ENCODE measurements at regions not wholly inside any gene's neighbourhood (a gene's known extent, or its start where the extent isn't known, plus 50 kb on each side); places are given as distances from the start of the nearest gene placed in this dataset.
A peak's percentile ranks its signal among the peaks of the same experiment; 100 is the strongest.

DNA sequence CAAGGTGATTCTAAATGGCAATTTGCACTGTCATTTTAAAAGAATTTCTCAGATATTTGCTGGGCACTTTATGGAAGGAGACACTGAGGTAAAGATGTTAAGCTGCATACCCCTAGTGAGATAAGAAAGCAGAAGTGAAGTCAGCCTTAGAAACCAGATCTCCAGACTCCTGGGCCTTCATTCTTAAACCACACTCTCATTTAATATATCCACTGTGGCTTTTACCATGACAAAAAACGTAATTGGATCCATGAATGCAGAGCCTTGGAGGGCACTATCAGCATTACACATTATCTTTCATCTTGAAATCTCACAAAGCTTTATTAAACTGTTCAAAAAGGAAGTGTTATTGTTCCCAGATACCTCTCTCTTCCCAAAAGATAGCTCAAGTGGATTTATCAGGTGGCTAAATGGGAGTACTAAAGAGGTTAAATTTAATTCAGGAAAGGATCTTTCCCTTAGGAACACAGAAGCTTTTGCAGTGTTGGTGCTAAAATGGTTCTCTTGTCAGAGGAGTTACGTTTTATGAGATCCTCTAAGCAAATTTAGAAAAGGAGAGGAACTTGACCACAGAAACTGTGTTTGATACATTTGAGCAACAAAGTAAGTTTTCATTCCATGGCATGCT, 1060.4 kb downstream of the EFNB2 start:
- DNase-seq = no peak

DNA sequence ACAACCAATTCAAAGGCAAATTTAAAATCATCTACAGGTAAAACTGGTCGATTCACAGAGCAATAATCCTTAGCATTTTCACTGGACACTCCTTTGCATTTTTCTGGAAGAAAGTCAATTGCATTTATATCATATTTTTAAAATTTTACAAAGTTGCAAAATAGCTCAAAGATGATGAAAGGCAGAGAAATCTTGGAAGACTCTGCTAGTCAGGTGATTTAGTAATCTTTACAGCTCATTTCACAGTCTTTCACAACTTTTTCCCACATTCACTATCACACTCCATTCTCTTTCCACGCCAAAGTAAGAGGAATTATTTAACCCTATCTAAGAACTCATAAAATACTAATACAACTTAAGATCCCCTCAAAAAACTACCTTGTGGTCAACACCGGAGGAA, 1063.8 kb downstream of the EFNB2 start:
- no peak for DNase-seq

DNA sequence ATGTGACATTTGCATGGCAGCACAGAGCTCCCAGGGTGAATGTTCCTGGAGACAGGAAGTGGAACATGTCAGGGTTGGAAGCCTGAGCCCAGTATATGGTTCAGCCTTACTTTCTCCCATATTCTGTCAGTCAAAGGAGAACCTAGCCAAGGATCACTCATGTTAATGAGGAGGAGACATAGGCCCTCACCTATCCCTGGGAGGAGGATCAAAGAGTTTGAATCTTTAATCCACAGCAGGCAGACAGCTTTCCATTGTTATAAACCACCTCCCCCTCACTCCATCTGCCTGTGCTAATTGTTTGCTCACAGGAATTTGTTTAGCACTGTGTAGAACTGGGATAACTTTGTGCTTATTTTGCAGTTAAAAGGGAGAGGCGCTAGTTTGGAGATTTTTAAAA, 1069.1 kb downstream of the EFNB2 start:
- DNase-seq = no peak

DNA sequence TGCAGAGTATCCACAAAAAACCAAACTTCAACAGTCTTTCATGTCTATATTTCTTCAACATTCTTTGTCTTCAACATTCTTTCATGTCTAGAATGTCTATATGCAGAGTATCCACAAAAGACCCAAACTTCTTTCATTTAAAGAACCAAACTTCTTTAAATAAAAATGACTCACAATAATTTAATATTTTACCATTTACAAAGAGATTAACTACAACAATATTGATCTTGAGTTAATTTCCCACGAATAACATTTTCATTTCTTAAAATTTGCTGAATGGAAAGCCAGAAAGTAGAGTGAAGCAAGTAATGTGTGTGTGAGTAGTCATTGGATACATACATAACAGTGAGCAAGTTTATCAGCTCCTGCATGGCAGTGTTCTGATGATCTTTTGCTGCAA, 1069.7 kb downstream of the EFNB2 start, which contains the start of gene DAOA:
Gene DAOA, plus strand, starts transcription at position 301 of the 400 bp plus-strand sequence.
- DNase-seq = no peak

DNA sequence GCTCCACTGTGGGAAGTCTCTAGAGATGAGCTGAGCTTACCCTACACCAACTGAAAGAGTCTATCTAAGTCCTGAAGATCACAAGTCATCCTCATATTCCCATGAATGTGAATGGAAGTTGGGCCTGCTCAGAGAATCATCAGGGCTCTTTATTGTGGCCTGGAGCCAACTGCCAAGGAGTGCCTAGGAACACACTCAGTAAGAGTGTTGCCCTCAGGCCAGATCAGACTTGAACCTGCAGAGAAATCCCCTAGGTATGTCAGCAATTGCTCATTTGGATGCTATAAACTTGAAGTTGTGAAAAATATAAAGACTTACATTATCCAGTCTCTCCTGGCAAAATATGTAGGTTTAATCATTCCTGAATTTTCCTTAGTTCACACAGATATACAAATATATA, 1070.2 kb downstream of the EFNB2 start:
- no peak for DNase-seq

DNA sequence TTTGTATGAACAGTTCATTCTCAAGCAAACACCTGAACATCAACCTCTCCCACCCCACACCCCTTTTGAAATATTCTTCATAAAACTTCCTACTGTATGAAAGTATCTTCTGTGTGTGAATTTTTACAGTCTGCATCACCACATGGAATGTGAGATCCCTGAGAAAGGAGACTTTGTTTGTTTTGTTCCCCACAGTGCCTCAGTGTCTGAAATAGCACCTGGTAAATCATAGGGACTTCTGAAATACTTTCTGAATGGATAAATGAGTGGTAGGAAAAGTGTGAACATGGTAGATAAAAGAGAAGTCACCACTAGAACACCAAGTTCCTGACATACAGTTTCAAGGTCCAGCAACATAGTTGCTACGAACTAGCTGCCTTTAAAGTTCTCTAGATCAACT, 1071.2 kb downstream of the EFNB2 start:
- no peak for DNase-seq

DNA sequence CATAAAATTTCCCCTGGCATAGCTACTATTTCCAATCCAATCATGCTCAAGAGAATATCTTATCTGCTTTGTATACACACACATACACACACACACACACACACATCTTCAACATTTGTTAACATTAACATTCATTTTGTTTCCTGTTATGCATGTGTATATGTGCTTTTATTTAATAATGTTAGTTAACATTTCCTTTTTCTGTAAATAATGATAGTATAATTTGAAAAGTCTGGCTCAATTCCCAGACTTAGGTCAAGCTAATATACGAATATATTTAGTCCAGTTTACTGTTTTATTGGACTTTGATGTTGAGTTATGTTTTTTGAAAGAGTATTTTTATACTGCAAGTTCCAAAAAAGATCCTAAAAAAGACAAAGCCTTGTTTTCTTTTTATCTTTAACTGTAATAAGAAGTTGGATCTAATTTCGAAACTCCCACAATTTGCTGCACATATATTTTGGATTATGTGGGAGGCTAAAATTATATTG, 1072.4 kb downstream of the EFNB2 start:
- no peak for DNase-seq

DNA sequence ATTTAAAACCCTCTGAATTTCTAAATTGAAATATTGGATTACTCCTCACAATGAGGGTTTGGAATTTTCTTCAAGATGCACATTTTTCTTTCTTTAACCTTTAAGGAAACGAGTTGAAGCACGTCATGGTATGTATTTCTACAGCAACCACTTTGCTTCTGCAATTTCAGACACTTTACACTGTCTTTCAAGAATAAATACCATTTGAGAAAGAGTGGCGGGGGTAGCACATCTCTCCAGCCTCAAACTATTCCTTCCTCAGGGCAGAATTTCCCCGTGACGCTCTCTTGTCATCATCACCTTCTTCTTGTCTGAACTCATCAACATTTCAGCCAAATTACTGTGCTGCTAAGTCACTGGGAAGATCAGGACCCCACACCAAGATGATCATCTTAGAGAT, 1073.4 kb downstream of the EFNB2 start:
- no peak for DNase-seq

DNA sequence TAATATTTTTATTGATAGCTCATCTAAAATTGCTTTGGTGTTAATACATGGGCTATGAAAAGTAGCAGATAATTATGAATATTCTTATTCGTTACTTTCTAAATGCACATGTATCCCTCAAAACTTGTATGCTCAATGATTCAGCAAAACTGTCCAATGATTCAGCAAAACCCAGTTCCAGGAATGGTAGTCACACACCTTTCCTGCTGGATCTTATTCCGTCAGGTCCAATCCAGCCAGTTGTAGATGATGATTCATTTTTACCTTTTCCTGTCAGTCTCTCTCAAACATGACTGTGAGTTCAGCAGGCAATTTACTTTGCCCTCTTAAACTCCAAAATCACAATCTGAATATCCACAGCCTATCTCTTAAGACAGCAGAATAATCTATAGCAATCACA, 1082.6 kb downstream of the EFNB2 start:
- DNase-seq = no peak

DNA sequence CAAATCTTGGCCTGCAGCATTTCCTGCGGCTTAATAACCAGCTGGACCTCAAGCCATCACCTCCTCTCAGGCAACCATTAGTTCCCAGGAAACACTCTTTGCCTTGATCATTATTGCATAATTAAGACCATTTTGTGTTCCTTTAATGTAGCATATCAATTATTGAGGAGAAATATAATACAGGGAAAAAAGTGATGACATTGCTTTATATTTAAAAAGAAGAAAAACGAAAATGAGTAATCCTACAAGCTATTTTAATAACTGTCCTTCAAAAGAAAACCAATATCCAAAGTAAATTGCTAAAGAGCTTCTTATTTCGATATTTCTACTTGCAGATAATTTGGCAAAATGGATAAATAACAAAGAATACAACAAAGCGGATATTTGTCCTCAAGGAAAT, 1084.7 kb downstream of the EFNB2 start:
- no peak for DNase-seq

DNA sequence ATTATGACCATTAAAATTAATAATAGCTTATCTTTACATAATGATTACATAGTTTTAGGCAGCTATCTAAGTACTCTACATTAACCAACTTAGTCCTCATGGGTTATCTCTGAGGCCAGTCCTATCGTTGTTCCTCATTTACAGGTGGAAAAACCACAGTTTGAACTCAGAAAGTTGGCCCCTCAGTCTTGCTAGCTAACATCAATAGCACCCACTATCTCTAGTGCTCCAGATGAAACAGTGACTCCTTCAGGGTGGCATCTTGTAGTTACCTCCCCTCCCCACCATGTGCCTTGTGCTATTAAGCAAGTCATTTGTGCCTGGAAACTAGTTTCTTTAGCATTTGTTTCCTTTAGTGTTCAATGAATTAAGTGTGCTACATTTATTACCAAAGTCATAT, 1086.7 kb downstream of the EFNB2 start:
- DNase-seq = no peak

DNA sequence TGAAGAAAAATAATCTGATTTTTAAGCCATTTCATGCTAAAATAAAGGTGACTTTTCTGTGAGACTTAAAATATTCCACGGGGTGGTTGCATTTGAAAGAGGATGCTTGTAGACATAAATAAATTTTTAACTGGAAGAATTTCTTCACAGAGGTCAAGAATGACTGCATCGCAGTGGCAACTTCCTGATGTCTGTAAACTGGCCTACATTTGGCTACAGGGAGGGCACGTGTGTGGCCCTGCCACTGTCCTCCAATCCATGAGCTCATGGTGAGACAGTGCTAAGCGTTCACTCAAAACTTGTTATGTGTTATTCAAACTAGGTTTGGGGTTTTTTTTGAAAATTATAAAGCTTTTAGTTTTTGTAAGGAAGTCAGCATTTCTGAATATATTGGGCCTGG, 1089.3 kb downstream of the EFNB2 start:
- DNase-seq = no peak

DNA sequence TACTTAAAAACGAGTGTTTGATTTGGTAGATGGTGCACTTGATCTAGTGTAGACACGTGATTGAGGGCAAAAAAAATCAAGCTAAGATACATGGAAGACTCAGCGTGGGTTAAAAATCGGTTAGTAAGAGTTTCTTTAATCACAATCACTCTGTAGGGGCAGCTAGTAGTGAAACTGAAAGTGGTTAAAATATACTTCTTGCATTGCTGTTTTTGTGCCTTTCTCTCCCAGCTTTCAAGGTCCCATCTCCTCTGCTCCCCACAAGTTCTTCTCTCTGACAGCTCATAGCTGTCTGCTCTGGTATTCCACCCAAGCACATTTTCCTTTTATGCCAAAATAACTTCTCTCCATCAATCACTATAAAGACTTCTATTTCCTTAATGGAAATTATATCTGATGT, 1089.7 kb downstream of the EFNB2 start:
- DNase-seq = no peak

DNA sequence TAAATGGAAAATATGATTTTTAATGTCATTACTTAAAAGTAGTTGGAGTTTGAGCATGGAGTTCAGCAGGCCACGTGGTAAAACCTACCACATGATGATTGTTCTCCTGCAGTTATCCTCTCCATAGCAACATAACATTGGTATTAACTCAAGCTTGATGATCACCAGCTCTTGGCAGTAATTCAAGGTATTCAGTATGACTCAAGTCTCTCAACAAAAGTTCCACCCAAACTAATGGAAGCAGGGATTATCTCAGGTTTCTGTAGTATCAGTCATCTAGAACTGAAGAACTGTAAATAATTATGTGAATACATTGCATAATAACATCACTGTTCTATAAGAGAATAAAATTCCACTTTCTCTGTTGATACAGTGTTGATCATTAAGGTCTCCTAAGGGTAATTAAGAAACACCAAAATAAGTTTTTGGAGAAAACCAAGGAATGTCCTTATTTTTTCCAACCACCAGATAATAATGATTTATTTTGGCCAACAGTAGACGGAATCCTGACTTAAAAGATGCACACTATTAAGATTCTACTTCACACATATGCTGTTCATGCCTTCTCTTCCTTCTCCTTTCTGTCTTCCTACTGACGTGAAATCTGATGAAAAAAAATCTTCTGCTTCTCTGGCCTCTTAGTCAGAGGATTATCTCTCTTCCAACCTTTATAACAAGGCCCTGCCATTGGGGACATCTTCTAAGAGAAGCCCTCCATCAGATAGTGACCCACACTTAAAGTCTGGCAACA, 1092.3 kb downstream of the EFNB2 start:
- DNase-seq = peak; percentile 74

DNA sequence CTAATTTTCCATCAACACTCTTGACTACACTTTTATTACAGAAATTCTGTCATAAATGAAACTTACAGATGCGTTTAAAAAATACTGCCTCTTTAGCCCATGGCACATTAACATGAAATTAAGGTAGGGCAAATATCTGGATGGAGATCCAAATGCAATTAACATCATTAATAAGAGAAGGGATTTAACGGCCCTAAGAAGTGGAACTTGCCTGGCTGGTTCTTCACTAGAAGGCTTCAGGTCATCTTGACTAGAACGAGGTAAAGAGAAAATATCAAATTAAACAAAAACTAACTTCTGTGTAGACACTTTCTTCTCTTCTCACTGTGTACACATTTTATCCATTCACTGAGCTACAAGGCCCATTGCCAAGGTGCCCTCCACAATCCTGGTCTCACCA, 1093.4 kb downstream of the EFNB2 start:
- no peak for DNase-seq

DNA sequence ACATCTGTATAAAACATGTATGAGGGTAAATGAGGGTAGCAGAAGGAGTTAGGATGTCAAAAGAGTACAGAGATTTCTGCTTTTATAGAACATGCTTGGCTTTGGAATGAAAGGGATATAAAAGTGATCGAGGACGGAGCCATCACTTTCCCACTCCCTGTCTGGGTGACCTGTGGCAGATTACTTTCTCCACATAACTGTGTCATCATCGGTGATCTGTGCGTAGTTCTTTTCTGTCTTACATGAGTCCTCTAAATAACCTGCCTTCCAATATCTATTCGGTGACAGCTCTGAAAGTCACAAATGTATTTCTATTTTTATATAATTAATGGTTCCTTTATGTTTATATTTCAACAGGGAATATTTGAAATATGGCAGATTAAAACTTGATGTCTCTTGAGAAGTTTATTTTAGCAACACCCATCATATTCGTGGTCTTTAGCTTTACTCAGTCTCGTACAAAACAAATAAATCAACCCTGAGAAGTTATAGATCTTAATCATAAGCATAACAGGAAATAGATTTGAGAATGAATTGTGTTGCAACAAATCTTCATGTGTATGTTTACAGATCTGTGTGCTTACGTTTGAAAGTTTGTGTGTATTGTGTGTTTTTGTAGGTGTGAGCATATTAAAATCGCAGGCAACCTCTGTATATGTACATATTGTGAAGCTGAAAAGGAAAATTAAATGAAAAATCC, 1094.3 kb downstream of the EFNB2 start:
- DNase-seq = no peak

DNA sequence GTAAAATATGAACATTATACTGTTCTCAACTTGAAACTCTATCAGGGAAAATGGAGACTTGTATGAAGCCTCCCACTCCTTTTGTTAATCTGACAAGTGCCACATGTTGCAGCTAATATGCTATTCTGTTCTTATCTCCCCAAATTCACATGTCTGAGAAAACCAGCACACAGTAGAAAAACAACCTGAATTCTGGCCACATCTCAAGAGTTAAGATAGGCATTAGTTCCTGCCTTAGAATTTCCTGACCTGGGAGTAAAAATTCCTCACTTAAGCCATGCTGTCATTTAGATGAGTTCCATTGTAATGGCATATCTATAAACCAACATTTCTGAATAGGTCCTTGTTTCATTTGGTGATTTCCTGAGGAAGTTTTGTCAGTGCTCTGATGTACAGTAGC, 1098.5 kb downstream of the EFNB2 start:
- no peak for DNase-seq

DNA sequence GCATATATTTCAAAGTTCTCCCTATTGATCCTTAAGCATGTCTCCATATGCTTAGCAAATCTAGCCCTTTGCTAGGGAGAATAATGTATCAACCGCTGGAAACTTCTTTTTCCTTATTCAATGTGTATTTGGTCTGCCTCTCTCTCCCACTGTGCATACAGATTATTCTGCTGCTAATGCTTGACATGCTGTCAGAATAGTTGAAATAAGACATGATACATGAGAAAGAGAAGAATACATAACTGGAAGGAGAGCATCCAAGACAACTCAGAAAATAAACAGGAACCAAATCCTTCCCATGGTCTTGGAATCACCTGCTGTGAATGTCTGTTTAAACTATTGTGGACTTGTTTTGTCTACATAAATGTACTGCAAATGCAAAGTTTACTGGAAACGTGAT, 1103.0 kb downstream of the EFNB2 start:
- DNase-seq = no peak

DNA sequence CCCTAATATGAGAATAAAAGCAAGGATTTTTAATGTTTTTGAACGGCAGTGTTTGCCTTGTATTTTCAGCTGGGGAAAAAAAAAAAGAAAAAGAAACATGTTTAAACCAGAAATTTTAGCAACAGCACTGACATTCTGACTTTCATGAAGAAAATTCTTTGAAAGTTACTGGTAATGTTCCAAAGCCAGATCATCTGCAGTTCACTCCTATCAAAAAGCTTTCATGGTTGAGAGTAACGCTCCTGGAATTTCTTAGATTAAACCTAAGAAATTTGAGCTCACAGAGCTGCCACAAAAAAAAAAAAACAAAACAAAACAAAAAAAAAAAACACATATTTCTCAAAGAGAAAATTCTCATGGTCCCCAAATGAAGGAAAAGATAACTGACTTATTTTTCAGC, 1106.7 kb downstream of the EFNB2 start:
- no peak for DNase-seq

DNA sequence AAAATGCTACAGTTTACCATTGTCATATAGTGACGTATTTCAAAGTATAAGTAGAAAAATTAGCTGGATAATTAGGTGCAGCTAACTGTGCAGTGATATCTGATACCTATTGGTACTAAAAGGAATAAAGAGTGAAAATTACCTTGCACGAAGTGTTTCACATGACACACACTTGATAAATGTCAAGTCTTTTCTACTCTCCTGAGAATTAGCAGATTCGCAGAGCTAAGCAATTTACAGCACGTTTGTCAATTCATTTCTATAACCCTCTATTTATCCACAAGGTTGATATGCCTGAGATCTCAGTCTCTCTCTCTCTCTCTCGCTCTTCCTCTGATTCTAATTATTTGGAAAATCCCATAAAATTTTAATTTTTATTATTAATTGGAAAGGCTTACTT, 1109.0 kb downstream of the EFNB2 start:
- no peak for DNase-seq

DNA sequence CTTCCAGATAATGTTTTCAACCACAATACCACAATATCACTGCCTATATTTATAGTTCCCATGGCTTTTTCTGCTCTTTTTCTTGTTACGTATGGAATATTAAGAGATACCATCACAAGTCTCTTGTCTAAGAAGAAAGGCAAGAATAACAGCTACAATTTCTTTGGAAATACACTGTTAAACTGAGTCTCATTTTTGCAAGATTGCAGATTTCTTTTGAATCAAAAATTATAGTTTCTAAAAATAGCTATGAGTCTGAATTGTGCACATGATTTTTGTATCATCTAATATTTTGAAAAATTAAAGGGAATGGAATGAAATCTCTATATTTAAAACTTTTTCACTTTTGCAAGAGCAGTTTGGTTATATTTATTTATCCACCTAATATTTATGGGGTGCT, 1120.8 kb downstream of the EFNB2 start:
- DNase-seq = no peak

DNA sequence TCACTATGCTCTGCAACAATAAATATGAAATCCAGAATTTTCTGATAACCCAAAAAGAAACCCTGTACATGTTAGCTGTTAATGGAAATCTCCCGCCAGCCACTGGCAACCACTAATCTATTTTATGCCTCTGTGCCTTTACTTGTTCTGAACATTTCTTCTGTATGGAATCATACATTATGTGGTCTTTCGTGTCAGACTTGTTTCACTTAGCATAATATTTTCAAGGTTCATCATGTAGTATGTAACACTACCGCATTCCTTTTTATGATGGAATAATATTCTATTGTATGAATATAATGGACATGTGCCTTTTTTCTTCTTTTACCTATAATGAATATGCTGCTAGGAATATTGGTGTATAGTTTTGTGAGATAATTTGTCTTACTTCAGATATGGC, 1123.3 kb downstream of the EFNB2 start:
- DNase-seq = no peak

DNA sequence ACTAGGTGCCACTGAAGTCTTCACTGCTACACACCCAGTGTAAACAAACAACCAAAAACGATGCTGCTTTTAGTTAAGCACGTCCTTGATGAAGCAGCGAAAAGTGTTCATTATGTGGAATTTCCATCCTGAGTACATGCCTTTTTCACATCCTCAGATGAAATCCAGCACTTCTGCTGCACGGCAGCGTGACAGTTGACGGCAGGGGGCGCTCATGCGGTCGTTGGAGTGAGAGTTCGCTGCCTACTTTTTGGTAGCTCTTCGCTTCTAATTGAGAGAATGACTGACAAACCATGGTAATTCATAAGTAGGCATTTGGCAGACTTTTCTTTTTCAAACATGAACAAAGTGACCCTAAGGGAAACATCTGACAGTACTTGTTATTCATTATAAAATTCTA, 1124.9 kb downstream of the EFNB2 start:
- DNase-seq = no peak

DNA sequence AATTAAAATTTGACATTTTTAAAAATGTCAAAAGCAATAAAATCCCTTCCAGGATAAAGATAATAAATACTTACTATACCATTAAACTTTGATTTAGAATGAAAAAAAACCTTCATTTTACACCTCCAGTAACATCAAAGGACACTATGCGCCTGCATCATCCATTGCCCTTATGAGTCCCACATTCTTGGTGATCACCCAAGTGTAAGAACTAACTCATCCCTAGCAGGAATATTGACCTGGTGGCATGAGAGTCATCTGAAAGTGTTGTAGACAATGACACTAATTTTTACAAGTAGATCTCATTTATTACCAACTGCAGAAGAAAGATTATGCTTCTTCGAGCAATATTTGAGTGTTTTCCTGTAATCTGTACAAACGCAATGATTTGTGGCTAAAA, 1128.9 kb downstream of the EFNB2 start:
- no peak for DNase-seq

All from NCI-H446 treated with DMSO at 0.1 percent for 48 hours (cell line).